ENCODE measurements at regions not wholly inside any gene's neighbourhood (a gene's known extent, or its start where the extent isn't known, plus 50 kb on each side); places are given as distances from the start of the nearest gene placed in this dataset.

- no peak for DNase-seq (ENCODE audit: low read depth)
Observed at GRCh38 chr16:80176114-80176513, 364.7 kb upstream of the DYNLRB2 start.

- DNase-seq (ENCODE audit: low read depth): no peak
Observed at GRCh38 chr16:80175011-80175410, 365.8 kb upstream of the DYNLRB2 start.

DNA sequence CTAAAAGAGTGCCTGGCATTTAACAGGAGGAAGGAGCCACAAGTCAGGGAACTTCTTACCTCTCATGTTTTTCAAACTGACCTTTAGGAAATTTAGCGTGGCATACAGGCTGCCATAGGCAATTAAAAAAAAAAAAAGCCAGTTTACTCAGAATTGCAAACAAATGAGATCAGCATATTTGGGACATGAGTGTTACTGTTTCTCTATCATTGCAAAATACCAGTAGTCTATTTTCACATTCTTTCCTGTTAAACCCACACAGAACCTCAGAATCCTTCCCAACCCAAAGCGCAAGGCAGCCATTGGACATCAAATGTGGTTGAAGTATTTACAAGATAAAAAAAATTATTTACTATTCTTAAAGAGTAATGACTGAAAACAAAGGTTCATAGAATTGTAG lies 366.4 kb upstream of the DYNLRB2 start:
- DNase-seq (ENCODE audit: low read depth): no peak

DNA sequence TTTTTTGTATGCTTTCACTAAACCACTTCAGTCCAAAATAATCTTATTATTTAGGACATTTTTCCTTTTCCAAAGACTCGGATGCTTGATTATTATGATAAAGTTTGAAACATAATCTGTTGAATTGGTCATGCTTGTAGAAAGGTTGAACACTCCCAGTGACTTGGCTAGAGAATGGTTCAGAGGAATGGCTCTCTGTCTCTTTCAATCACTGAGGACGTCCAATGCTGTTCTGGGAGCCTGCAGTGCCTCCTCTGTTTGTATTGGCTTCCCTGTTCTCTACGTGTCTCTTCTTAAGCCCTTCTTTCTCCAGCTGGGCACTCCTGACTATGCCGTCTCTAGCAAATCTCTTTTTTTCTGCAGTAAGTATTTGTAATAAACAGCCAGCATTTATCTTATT lies 369.0 kb upstream of the DYNLRB2 start:
- no peak for DNase-seq (ENCODE audit: low read depth)

DNA sequence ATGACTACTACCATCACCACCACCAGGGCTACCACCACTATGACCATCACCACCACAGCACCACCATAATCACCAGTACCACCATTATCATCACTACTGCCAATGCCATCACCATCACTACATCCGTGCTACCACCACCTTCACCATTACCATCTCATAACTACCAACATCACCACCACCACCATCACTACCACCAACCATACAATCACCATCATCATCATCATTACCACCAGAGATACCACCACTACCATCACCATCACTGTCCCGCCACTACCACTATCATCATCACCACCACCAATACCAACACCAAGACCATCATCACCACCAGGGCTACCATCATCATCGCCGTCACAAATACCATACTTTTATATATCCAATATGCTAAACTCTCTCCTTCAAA lies 369.6 kb upstream of the DYNLRB2 start:
- no peak for DNase-seq (ENCODE audit: low read depth)

- DNase-seq (ENCODE audit: low read depth): no peak
Observed at GRCh38 chr16:80167657-80168390, 373.0 kb upstream of the DYNLRB2 start.

GRCh38 chr16:80166082-80166481 lies 374.7 kb upstream of the DYNLRB2 start:
- DNase-seq (ENCODE audit: low read depth): no peak

DNA sequence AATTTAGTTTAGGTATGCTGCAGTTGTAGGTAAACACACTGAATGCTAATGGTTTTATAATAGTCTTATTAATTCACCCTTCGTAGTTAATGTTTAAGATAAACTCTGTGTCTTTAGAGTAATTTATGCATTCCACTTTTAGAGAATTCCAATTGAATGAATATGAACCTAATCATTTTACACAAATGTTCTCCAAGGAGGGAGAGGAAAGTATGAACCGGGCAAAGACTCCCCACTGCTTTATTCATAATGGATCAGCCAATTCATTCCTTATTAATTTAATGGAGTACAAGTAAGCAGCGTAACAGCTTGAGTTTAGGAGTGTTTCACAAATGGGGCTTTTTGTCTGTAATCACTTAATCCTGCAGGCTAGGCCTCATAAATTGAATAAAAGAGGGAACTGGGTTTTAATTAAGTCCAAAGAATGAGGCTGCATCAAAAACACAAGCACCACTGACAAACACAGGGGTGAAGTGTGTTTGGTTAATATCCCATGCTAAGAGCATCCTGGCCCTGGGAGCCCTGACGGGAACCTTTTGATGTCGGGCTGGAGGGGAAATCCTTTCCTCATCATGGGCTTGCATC lies 375.7 kb upstream of the DYNLRB2 start:
- DNase-seq (ENCODE audit: low read depth): no peak

GRCh38 chr16:80163339-80163738 lies 377.5 kb upstream of the DYNLRB2 start:
- no peak for DNase-seq (ENCODE audit: low read depth)

- DNase-seq (ENCODE audit: low read depth): no peak
Observed at GRCh38 chr16:80161799-80162739, 378.7 kb upstream of the DYNLRB2 start.

DNA sequence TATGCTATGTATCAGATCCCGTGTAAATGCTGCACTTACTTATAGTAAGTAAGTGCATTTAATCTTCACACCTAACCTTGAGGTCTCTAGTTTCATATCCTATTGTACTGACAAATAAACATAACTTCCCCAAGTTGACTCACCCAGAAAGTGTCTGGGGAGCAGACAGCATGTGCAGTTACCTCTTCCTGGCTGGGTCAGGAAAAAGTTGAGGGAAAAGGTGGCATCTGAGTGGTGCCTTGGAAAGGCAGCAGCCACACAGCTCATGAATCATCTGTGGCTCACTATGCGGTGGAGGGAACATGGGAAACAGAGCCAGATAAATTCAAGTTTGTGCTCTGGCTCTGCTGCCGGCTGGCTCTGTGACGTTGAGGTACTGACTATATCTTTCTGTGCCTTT lies 382.0 kb upstream of the DYNLRB2 start:
- DNase-seq (ENCODE audit: low read depth): no peak

DNA sequence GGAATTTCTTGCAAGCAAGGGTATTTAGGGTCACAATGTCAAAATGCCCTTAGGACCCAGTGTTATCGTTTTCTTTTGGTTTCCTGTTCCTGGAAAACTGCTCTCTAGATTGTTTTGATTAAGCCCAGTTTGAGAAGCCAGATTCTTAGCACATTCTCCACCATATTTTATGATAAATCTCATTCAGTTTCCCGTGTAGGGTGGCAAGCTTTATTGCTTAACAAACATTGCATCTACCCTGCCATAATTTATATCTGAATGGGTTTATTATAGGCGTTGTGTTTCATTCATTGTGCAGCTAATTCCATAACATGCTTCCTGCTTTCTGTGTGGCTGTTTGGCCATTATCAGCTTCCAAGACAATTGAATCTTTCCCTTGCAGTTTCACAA lies 389.1 kb upstream of the DYNLRB2 start:
- DNase-seq (ENCODE audit: low read depth): no peak

- no peak for DNase-seq (ENCODE audit: low read depth)
Observed at GRCh38 chr16:80150978-80151721, 389.6 kb upstream of the DYNLRB2 start.

DNA sequence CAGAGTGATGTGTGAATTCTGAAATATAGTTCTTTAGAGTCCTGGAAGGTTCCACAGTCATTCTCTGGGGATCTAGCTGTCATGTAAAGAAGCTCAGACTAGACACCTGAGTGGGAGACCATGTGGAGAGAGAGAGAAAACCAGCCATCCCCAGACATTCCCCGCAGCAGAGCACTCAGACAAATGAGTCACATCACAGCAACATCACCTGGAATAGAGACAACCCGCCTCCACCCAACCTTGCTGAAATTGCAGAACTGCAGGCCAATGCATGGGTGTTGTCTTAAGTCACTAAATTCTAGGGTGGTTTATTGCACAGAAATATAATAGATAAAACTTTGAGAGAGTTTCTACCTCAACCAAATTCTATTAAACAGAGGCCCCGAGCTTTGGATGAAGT lies 392.0 kb upstream of the DYNLRB2 start:
- DNase-seq (ENCODE audit: low read depth): no peak

DNA sequence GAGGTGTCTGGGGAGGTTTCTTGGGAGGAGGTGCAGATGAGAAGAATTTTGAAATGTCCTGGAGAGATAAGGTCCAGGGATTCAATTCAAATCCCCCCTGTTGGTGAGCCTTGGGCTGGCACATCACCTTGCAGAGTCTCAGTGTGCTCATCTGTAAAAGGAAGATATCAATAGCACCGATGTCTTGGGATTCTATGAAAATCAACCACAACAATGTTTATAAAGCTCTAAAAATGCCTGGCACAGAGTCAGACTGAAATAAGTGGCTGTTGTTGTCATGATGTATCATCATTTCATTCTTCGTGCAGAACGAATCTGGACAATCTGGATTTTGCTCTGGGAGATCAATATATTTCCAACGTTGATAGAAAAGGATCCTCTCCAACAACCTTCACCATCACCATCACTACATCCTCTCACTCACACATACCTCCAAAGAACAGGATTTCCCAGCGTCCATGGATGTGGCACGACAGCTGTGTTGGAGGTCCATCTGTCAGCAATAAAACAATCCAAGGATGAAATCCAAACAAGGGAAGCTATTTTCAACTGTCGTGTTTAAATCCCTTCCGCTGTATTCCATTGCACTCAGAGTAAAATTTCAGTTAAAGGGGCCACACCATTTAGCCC lies 393.7 kb upstream of the DYNLRB2 start:
- DNase-seq (ENCODE audit: low read depth): no peak

DNA sequence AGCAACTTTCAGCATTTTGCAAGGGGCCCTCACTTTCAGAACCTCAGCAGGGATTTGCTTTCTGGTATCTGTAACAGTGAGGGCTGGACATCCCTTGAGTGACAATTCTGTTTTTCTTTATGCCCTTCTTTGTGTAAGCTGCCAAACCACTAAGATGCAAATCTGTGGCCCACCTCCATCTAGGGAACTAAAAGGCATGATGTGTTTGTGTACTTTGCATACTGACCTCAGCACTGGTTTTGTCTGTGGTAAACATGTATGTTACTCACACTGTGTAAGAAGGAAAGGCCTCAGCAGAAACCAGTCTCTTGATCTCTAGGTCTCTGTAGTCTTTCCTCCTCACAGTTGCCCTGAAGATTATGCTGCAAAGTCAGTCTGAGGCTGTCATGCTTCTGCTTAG lies 396.6 kb upstream of the DYNLRB2 start:
- DNase-seq (ENCODE audit: low read depth): no peak

DNA sequence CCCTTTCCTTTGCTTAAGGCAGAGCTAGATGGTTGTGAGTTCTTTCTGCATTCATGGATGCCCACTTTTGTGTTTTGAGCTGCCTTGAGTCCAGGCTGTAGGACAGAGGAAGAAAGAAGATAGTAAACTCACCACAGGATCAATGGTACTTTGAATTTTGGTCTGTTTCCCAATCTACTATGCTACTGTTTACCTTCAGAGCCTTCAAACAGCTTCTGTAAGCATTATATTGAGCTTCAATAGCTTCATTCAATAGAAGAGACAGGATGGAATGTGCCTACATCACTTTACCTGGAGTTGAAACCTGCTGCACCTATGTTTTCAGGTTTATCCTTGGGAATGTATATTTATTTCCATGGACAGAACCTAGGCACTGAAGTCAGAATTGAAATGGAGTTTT lies 397.9 kb upstream of the DYNLRB2 start:
- no peak for DNase-seq (ENCODE audit: low read depth)

GRCh38 chr16:80142281-80142680 lies 398.5 kb upstream of the DYNLRB2 start:
- DNase-seq (ENCODE audit: low read depth): no peak

GRCh38 chr16:80129791-80130190 lies 411.0 kb upstream of the DYNLRB2 start:
- no peak for DNase-seq (ENCODE audit: low read depth)

DNA sequence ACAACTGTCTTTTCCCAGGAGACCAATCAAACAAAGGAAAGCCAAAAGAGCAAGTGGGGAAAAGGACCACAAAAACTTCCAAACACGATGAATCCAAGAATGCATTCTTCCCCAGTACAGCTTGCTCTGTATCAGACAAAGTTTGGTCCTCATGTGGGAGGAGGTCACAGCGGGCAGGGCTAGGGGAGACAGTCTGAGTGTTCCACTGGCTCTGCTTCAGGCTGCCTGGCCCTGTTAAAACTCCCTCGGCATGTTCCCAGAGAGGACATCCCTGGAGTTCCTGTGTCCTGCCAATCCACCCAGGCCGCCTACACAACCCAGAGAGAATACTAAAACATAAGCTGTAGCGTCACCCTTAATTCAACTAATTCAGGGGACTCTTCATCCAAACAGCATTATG lies 415.1 kb upstream of the DYNLRB2 start:
- no peak for DNase-seq (ENCODE audit: low read depth)

- DNase-seq (ENCODE audit: low read depth): no peak
Observed at GRCh38 chr16:80123189-80123588, 417.6 kb upstream of the DYNLRB2 start.

GRCh38 chr16:80122115-80122514 lies 418.7 kb upstream of the DYNLRB2 start:
- DNase-seq (ENCODE audit: low read depth): no peak

All from activated T-helper 1 cell treated with Interleukin-2 at 50 U/mL for 16 hours (primary cell).